TTC549 (cell line): ENCODE measurements at regions not wholly inside any gene's neighbourhood (a gene's known extent, or its start where the extent isn't known, plus 50 kb on each side); places are given as distances from the start of the nearest gene placed in this dataset.

Experiments used
- FAIRE-seq: peaks from 2 replicates; lab custom pipeline; 2012; peaks lifted over from hg19 to GRCh38; lab: Jason Lieb, UNC

DNA sequence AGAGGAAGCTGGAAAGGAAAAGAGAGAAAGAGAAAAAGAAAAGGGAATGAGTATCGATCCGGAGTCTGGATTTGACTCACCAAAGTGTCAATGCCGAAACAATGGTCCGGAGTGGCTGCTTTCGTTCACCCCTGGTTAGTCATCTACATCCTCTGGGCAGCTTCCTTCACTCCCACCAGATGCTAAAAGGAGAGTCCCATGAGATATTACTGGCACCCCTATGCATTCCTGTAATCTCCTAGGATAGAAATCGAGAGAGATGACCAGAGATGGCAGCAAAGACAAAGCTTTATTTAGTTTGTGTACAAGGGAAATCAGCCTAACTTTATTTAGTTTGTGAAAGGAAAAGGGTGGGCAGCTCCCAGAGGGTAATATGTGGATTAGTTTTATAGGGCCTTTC, 622.2 kb downstream of the ZPLD1 start:
- FAIRE-seq = no peak

DNA sequence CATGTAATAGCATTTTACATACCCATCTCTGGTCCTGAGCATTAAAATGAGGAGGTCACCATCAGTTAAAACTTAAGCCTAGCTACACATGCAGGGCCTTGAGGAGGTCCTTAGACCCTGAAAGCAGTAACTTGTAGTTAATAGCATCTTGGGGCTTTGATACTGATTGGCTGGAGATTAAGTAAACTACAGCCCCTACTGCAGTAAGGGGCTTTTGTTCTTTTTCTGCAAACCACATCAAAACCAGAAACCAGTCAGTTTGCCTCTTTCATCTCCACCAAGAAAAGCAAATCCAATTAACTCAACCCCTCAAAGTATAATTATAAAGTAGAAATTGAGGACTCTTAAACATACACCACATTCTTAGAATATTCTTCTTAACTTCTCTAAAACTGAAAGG, 622.7 kb downstream of the ZPLD1 start:
- no peak for FAIRE-seq

- no peak for FAIRE-seq
Observed at GRCh38 chr3:103059432-103059831, 624.6 kb downstream of the ZPLD1 start.

- FAIRE-seq = no peak
Observed at GRCh38 chr3:103060242-103060641, 625.4 kb downstream of the ZPLD1 start.

DNA sequence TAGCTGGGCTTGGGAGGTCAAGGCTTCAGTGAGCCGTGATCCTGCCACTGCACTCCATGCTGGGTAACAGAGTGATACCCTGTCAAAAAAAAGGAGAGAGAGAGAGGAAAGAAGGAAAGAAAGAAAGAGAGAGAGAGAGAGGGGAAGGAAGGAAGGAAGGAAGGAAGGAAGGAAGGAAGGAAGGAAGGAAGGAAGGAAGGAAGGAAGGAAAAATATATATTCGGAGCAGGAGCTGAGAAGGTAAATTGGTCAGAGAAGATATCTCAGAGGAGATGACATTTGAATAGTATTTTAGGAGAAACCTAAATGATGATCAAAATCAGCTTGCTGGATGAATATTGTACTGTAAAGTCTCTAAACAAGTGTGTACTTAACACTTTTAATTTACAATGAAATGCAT, 633.1 kb downstream of the ZPLD1 start:
- FAIRE-seq = no peak

DNA sequence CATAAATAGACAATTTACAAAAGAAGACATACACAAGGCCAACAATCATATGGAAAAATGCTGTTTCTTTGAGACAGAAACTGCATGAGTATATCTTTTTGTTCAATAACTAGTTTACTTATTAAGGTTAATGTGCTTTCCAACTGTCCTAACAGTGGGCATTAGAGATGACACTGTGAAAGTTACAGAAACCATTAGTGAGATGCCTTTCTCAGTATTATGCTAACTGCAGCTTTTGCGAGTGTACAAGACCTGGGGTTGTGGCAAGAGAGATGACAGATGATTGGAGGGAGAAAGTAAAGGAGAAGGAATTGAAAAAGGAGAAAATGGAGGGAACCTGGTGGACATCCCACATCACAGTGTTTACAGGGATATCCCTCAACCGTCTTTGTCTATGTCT, 640.5 kb downstream of the ZPLD1 start:
- FAIRE-seq = no peak

- no peak for FAIRE-seq
Observed at GRCh38 chr3:103077910-103078309, 643.1 kb downstream of the ZPLD1 start.

DNA sequence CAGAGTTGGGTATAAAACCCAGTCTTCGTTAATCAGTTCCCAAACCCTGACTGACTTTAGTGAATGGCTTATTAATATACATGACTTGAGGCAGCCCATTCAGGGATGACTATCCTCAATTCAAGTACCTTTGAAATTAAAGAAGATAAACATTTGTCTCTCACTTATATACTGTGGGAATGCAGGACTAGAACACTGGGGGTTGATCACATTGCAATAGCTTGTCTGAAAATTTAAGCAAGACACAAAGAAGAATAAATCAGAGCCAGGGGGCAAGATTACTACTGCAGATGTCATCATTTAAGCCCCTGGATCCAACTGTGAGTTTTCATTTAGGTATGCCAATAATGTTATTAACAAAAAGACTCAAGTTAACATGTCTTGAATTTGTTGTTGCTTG, 647.7 kb downstream of the ZPLD1 start:
- no peak for FAIRE-seq

GRCh38 chr3:103083848-103084631, 649.2 kb downstream of the ZPLD1 start:
- FAIRE-seq = no peak

DNA sequence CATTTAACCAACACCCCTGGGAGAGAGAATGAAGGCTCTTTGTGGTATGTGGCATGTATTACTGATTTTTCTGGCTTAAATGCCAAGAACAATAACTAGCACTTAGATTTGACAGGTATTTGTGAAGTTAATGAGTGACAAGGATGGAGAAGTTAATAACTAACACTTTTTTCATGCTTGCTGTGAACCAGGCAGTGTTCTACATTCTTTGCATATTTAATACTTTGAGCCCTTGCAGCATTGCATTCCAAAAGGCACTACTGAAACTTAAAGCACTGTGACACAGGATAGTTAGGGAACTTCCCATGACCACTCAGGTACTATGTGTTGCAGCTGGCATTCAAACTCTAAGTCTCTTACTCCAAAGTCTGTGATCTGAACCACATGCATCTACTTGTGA, 650.6 kb downstream of the ZPLD1 start:
- FAIRE-seq = no peak

DNA sequence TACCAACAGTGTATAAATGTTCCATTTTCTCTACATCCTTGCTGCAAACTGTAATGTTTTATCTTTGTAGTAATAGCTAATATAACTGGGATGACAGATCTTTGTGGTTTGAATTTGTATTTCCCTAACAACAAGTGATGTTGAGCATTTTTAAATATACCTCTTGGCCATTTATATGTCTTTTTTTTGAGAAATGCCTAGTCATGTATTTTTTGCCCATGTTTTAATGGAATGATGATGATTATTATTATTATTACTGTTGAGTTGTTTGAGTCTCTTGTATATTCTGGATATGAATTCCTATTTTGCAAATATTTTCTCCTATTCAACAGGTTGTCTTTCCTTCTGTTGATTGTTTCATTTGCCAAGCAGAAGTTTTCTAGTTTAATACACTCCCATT, 654.9 kb downstream of the ZPLD1 start:
- FAIRE-seq = no peak

- FAIRE-seq = no peak
Observed at GRCh38 chr3:103105206-103105605, 670.4 kb downstream of the ZPLD1 start.

DNA sequence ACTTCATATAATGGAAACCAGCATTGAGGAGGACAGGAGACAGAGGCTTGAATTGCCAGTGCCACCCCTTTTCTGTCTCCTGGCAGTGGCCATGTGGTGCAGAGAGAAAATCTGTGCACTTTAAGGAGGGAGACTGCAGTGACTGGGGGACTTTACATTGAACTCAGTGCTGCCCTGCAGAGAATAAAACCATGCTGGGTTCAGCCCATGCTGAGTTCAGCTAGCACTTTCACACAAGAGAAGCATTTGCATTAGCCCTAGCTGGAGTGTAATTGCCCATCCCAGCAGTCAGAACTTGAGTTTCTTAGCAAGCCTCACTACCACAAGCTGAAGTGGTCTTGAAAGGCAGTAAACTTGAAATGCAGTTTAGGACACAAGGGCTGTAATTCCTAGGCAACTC, 677.5 kb downstream of the ZPLD1 start:
- no peak for FAIRE-seq

DNA sequence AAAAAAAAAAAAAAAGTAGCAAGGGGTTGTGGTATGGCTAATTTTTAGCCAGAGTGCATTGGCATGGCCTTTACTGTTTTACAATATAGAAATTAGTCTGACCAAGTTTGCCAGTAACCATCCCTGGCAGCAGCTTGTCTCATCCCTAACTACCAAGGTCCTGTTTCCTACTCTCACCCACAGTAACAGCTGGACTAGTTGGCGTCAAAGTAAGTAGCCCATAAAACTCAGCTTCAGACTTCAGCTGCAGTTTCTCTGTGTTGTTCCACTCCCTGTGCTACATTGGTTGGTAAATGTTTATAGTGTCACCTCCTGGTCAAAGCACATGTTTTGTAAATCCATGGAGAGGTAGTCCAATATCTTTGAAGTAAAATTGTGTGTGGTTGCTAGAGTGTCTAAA, 691.3 kb downstream of the ZPLD1 start:
- no peak for FAIRE-seq

DNA sequence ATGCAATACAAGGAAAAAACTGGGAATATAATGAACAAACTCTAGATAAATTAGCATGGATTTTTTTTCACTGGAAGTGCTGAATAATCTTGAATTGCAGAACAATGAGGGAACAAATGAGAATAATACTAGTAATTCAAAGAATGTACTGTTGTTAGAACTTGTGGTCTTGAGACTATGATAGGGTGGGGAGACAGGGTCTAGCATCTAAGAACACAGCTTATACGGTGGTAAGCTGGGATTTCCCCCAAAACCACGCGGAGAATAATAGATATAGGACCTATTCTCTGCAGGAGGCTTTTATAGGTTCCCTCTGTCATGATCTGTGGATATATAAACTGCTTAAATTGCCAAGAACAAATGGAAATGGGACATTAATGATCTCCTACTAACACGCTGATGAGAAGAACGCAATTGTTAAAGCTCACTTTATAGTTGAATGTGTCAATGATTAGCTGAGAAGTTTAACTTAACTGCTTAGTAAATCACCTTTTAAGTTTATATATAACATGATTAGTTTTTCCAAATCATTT, 692.3 kb downstream of the ZPLD1 start:
- FAIRE-seq = no peak

DNA sequence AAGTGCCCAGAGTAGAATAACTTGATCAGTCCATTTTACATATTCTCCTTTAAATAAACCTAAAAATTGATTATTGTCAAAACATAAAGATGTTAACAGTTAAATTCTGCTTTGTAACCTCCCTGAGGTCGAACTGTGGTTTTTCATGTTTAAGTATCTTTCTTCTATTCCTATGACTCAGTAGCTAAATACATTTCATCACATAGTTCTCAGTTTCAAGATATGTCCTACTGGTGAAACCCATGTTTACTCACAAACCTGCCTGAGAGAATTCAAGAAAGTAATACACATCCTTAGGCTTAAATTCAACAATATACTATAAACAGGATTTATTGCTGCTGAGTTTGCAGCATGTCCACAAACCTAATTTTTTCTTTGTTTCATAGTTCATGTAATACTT, 692.9 kb downstream of the ZPLD1 start:
- FAIRE-seq = no peak

- FAIRE-seq = no peak
Observed at GRCh38 chr3:103134023-103134724, 699.4 kb downstream of the ZPLD1 start.

GRCh38 chr3:103136621-103137020, 701.8 kb downstream of the ZPLD1 start:
- no peak for FAIRE-seq

DNA sequence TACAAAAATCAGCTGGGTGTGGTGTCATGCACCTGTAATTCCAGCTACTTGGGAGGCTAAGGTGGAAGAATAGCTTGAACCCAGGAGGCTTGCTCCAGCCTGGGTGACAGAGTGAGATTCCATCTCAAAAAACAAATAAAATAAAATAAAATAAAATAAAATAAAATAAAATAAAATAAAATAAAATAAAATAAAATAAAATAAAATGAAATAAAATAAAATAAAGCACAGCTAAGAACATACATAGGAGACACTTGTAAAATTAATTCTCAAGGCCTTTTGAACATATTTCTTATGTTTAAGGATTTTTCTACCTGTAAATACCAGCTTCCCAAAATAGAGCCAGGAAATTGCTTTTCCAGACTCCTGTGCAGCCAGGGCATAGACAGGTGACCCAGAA, 703.0 kb downstream of the ZPLD1 start:
- no peak for FAIRE-seq

GRCh38 chr3:103158183-103158582, 723.4 kb downstream of the ZPLD1 start:
- FAIRE-seq = no peak

- FAIRE-seq = no peak
Observed at GRCh38 chr3:103166890-103167289, 732.1 kb downstream of the ZPLD1 start.

DNA sequence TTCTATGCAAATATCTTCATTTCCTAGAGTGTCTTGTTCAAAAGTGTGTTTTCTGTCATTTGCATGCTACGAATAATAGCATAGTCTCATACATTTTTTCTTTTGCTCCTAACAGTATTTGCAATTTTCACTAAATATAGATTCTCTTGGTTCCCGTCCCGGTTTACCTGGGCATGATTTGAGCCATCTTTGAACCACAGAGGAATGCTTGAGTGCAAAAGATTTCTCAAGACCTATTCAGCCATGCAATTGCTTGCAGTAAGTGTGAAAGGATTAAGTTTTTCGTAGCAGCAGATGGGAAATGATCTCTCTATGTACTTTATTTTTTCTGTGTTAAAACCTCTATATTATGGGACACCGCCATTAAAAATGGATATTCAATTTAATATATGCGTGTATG, 733.0 kb downstream of the ZPLD1 start:
- FAIRE-seq = no peak

- FAIRE-seq = no peak
Observed at GRCh38 chr3:103169289-103169688, 734.5 kb downstream of the ZPLD1 start.

GRCh38 chr3:103170651-103171050, 735.8 kb downstream of the ZPLD1 start:
- FAIRE-seq = no peak
